DMS 273 (cell line): ENCODE measurements at regions not wholly inside any gene's neighbourhood (a gene's known extent, or its start where the extent isn't known, plus 50 kb on each side); places are given as distances from the start of the nearest gene placed in this dataset.

Experiments
- DNase-seq: peaks from one replicate; lab custom pipeline; 2025; ENCODE audit not compliant: unreplicated experiment; lab: John Stamatoyannopoulos, UW

GRCh38 chr2:5951471-5951870 is 259.3 kb downstream of the SOX11 start:
- DNase-seq: no peak

- DNase-seq: no peak
These were observed 261.3 kb downstream of the SOX11 start for GRCh38 chr2:5953525-5953924.

GRCh38 chr2:5954509-5954908 is 262.3 kb downstream of the SOX11 start:
- no peak for DNase-seq

DNA sequence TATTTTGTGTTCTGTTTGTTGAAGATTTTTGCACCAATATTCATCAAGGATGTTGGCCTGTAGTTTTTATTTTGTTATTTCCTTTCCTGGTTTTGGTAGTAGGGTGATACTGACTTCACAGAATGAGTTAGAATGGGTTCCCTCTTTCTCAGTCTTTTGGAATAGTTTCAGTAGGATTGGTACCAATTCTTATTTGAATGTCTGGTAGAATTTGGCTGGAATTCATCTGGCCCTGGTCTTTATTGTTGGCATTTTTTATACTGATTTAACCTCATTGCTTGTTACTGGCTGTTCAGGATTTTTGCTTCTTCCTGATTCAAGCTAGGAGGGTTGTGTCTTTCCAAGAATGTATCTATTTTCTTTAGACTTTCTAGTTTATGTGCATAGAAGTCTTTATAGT is 263.7 kb downstream of the SOX11 start:
- DNase-seq: no peak

- DNase-seq: peak; percentile 19
These were observed 267.9 kb downstream of the SOX11 start for GRCh38 chr2:5959836-5960820.

DNA sequence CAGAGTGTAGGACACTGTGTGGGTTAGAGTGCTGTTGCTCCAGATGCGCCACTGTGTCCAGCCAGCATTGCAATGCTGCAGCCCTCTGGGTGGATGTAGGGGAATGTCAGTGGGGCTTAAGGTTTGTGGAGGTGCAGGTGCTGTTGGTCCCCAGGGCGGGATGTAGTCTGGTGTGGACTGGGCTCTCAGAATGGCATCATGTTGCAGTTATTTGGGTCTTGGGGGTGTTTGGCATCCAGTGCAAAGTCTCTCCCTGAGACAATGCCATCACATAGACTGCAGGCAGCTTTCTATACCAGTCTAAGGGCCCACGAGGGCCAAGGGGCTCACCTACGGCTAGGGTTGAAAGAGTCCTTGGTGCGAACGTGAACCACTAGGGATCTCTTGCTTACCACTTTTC is 275.3 kb downstream of the SOX11 start:
- DNase-seq: no peak

DNA sequence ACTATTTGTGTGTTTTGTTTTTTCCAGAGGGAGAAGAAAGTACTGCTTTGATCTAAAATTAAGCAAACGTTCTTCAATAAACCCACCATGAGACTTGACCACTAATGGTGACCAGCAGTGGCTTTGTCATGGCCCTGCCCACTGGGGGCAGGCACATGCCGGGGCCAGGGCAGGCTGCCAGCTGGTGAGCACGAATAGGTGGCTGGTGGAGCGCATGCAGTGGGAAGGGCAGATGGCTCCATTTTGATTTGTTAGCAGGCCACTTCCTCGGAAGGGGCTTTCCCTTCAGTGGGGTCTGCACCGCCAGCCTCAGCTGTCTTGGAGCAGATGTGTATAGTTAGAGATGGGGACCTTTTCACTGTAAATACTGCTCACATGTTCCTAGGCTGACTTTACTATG is 277.1 kb downstream of the SOX11 start:
- peak; percentile 92 for DNase-seq

- no peak for DNase-seq
These were observed 278.2 kb downstream of the SOX11 start for GRCh38 chr2:5970347-5970746.

- no peak for DNase-seq
These were observed 282.3 kb downstream of the SOX11 start for GRCh38 chr2:5974477-5974876.

- DNase-seq: no peak
These were observed 283.2 kb downstream of the SOX11 start for GRCh38 chr2:5975401-5975800.

GRCh38 chr2:5976531-5977065 is 284.4 kb downstream of the SOX11 start:
- no peak for DNase-seq

DNA sequence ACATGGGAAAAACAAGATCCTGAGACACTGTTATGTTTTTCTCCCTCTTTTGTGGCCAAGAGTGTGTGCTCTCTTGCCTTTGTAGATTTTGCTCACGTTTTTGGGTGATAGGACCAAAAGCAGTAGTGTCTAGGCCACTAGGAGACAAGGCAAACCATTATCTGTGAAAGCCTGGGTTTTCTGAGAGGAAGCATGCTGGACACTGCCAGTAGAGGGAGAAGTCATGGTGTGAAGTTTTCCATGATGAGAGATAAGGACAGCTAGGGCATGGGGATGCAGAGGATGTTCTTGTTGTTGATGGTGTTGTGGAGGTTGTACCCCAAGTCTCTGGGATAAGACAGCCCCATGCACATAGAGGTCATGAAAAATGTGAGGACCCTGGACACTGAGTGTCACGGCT is 285.3 kb downstream of the SOX11 start:
- DNase-seq: no peak

DNA sequence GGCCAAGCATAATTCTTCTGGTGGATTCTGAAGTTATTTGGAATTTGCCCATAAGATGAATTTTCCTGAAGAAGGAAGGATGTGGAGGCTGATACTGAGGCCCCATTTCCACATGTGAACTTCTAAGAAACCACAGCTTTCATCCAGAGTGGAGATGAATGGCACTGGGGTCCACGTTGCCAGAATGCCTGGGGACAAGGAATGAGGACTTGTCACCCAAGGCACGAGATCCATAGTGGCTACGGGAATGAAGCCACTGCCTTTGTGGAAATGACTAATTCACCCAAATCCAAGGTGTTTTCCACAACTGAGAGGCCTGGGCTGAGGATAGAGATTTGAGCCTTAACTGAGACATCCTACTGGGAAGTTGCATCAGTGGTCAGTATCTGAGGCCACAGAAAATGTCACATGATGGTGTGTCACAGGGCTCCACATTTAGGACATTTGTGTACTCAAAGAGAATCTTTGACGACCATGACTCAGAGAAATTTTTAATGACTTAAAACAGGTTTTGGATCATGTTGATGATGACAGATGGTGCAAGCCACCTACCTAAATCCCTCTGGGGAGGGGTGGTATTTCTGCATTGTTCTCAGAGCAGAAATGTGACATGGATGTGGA is 286.1 kb downstream of the SOX11 start:
- no peak for DNase-seq

GRCh38 chr2:5980450-5981190 is 288.4 kb downstream of the SOX11 start:
- DNase-seq: no peak

DNA sequence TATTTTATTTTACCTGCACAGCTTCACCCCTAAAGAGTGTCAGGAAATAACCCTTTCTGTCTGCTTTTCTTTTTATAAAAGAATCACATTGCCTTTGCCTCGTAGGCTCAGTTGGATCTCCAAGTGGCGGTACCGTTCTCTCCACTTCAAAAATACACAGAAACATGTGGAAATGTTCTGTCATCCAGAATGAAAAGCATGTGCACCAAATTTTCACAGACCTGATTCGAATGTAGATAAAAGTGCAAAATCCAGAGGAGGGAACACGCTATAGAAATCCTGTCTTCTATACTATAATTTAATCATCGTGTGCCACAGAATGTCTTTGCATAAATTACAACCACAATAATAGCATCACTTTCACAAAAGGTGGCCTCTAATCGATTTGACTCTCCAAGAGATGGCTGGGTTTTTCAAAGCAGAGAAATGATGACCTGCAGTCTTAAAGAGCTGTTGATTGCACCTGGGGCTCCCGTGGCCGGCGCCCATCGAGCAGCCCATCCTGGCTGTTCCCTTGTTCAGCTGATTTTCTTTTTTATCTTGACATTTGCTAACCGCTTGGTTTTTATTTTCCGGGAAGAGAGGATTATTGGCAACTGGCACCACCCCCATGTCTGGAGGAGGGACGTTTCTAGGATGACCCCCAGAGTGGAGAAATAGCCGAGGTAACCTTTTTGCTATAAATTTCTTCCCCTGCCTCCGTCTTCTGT is 290.2 kb downstream of the SOX11 start:
- no peak for DNase-seq

GRCh38 chr2:5982903-5983265 is 290.7 kb downstream of the SOX11 start:
- DNase-seq: no peak

DNA sequence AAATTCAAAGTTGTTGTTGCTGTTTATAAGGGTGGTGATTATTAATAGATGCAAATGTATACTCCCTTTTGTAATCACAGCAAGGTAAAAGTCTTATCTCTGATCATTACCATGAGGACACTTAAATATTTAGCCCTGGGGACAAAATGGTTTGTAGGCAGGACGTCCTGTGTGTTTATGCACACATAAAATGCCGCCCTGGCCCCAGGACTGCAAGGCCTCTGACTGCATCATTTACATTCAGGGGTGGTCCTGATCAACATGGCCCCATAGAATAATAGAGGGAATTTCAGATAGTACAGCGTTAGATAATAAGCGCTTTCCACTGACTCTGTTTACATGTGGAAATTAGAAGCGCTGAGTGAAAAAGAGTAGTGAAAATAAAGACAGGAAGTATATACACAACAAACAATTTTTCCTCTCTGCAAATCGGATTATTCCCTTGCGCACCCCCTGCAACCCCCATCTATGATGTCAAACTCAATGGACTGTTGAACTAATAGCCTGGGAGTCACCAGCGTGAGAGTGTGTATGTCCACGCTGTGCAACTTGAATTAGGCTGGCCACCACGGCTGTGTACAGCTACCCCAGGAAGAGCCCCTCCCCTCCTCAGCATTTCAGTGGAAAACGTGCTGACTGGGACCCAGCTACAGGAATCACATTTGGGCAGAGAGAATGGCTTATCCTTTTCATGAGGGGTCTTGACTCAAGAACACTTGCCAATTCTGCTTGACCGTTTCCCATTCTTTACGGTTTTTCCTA is 291.5 kb downstream of the SOX11 start:
- no peak for DNase-seq

DNA sequence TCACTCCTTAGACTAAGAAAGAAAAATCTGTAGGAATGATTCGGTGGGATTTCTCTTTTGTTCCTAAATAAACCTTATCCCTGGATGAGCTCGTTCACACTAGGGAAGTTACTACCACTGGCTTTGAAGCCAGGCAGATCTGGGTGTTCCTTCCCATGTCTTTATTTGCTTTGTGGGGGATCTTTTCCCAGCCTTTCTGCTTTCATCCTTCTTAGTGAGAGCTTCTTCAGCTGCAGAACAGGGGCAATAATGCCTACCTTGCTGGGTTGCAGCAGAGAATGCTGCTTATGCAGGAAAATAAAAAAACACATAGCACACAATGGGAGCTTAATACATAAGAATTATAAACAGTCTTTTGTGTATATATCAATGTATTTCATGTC is 292.1 kb downstream of the SOX11 start:
- no peak for DNase-seq

DNA sequence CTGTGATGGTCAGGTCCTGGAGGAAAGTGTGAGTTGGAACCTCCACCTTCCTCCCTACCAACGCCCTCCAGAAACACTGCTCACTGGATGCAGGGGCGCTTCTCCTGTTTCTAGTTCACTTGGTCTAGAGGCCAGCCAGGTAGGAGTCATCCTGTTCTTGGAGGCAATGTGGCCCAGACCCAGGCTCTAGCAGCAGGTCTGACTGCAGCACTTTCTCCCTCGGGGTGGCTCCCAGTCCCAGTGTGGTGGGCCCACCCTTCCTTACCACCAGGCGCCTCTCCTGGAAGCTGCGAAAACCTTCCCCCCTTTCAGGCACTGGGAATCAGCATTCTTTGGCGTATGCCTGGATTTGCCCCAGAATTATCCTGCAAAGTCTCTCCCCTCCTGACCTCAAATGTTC is 292.8 kb downstream of the SOX11 start:
- DNase-seq: no peak
